CD4-positive, alpha-beta T cell (primary cell): ENCODE measurements at regions not wholly inside any gene's neighbourhood (a gene's known extent, or its start where the extent isn't known, plus 50 kb on each side); places are given as distances from the start of the nearest gene placed in this dataset.
"Not testable (repeated sequence)": the region's sequence is repeated elsewhere in the genome, so short reads cannot be mapped to it uniquely, and the experiment has no call there.

ENCODE experiments used
- ATAC-seq: fragments of 200-7000 bp; cut with Tn5 transposase; one replicate; pipeline ENCODE4 v1.10.0; 2022; ENCODE audit warnings: mild to moderate bottlenecking; ENCODE audit not compliant: poor library complexity
- CTCF ChIA-PET: fragments of 350-600 bp; sonication (Branson Sonifier 250); formaldehyde crosslinking; loops from one replicate; lab custom pipeline; 2021; ENCODE audit warnings: antibody characterized with exemption, inconsistent platforms; lab: Charles Lee
- POLR2A ChIA-PET: fragments of 350-600 bp; sonication (Branson Sonifier 250); formaldehyde crosslinking; loops from one replicate; lab custom pipeline; 2021; ENCODE audit warnings: antibody characterized with exemption, inconsistent platforms; lab: Charles Lee
- DNase-seq, 14 experiments: peaks; one replicate each; pipeline ENCODE4 v3.0.0-alpha.2; 2013 to 2020; ENCODE audit warnings: mixed read lengths in 2 of 14
- H3K27ac ChIP-seq, 2 donors: one replicate each; pipeline versions ENCODE4 v1.5.1 to v1.7.0; 2013; ENCODE audit warnings: low read length in 2 of 2, low read depth in 1 of 2, mild to moderate bottlenecking in 1 of 2
- H3K27me3 ChIP-seq, 2 experiments: 1 replicate in 1 of 2; 2 replicates in 1 of 2; pipeline versions ENCODE4 v1.6.1 to v1.7.0; 2013; ENCODE audit warnings: low read length in 2 of 2, control low read depth in 1 of 2, mild to moderate bottlenecking in 1 of 2, moderate library complexity in 1 of 2; ENCODE audit not compliant: insufficient read depth in 2 of 2, control insufficient read depth in 1 of 2
- H3K36me3 ChIP-seq: one replicate; pipeline ENCODE4 v1.6.1; 2013; ENCODE audit warnings: low read length, control low read depth; ENCODE audit not compliant: insufficient read depth
- H3K4me1 ChIP-seq: one replicate; pipeline ENCODE4 v1.6.1; 2013; ENCODE audit warnings: low read length, control low read depth; ENCODE audit not compliant: insufficient read depth
- H3K4me3 ChIP-seq: one replicate; pipeline ENCODE4 v1.5.1; 2013; ENCODE audit warnings: mild to moderate bottlenecking, low read length, moderate library complexity
- H3K9me3 ChIP-seq, 2 experiments: 1 replicate in 1 of 2; 2 replicates in 1 of 2; pipeline versions ENCODE4 v1.6.1 to v1.7.0; 2013; ENCODE audit warnings: low read length in 2 of 2, mild to moderate bottlenecking in 2 of 2, control low read depth in 1 of 2, moderate library complexity in 1 of 2; ENCODE audit not compliant: control insufficient read depth in 1 of 2, insufficient read depth in 1 of 2
- H3K27ac Mint-ChIP-seq: one replicate; pipeline ENCODE4 v1.8.0; 2020; ENCODE audit warnings: mixed read lengths
- H3K27me3 Mint-ChIP-seq: one replicate; pipeline ENCODE4 v1.8.0; 2021; ENCODE audit warnings: mixed read lengths
- H3K36me3 Mint-ChIP-seq: one replicate; pipeline ENCODE4 v1.8.0; 2021; ENCODE audit warnings: low read depth, mixed read lengths
- H3K4me1 Mint-ChIP-seq: one replicate; pipeline ENCODE4 v1.8.0; 2021; ENCODE audit warnings: low read depth, mixed read lengths
- H3K4me3 Mint-ChIP-seq: one replicate; pipeline ENCODE4 v1.8.0; 2020; ENCODE audit warnings: mild to moderate bottlenecking, mixed read lengths
- H3K9me3 Mint-ChIP-seq: one replicate; pipeline ENCODE4 v1.8.0; 2020; ENCODE audit warnings: mixed read lengths
- intact Hi-C, 2 experiments: fragments of 100-400 bp; cut with DNase I in 1 of 2; cut with micrococcal nuclease in 1 of 2; formaldehyde crosslinking; loops; one replicate each; pipeline versions ENCODE4 v1.15.1 to v1.9.0; 2023 to 2025; cut with DNase I, micrococcal nuclease
- TF ChIP-seq, protein P1 (sequence below): fragments of 200-600 bp; IDR thresholded peaks from one replicate; pipeline ENCODE4 v1.8.0; 2022; ENCODE audit warnings: antibody characterized with exemption, mild to moderate bottlenecking

DNA sequence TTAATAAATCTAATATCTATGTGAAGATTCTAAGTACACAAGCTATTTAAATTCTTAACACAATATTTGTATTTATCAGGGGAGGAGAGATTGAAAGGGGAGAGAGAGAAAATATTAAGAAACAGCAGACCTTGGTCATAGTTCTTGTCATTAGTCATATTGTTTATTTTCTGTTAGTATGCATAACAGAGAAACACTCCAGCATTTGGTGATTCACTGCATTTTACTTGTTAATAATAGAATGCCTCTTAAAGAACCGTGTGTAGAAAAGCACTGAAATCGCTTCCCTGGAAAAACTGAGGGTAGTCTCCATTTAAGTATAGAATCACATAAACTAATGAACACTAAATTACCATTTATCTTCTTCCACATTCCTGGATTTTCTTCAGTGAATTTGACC, 122.7 kb upstream of the TRPC6 start:
- CTCF ChIA-PET: no interaction called here
- intact Hi-C loops: no loop called here
- DNase-seq: no peak

DNA sequence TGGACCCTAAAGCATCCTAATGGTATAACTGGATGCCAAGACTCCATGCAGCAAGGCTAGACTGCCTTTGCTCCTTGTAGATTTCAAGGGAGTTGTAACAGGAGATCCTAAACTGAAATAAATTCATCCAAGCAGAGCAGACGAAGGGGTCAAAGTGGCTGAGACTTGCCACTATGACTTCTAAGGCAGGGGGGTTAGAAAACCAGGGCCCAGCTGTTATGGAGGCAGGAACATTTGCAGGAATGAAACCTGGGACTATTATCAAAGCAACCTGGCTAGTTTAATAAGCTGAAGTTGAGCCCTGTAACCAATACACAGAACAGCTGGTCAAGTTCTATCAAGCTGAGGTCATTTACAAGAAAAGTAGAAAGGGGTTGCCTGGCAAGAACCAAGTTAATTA, 122.2 kb upstream of the TRPC6 start:
- no peak for ATAC-seq
- intact Hi-C loops: no loop called here
- Mint-ChIP-seq H3K27me3 (no peaks in the 10 kb centered on the region), H3K9me3 (peaks cover 3% of the 10 kb centered on the region), H3K36me3 (no peaks in the 10 kb centered on the region), H3K27ac (no peak overlapping the region), H3K4me3 (no peak overlapping the region), H3K4me1 (no peaks in the 10 kb centered on the region)
- H3K27me3 ChIP-seq: no peaks in the 10 kb centered on the region
- H3K9me3 ChIP-seq: peaks cover 0 to 4% of the 10 kb centered on the region in 2 experiments
- POLR2A ChIA-PET: no interaction called here
- H3K36me3 ChIP-seq: no peaks in the 10 kb centered on the region
- H3K4me3 ChIP-seq: no peak overlapping the region
- TF ChIP-seq, protein P1, sequence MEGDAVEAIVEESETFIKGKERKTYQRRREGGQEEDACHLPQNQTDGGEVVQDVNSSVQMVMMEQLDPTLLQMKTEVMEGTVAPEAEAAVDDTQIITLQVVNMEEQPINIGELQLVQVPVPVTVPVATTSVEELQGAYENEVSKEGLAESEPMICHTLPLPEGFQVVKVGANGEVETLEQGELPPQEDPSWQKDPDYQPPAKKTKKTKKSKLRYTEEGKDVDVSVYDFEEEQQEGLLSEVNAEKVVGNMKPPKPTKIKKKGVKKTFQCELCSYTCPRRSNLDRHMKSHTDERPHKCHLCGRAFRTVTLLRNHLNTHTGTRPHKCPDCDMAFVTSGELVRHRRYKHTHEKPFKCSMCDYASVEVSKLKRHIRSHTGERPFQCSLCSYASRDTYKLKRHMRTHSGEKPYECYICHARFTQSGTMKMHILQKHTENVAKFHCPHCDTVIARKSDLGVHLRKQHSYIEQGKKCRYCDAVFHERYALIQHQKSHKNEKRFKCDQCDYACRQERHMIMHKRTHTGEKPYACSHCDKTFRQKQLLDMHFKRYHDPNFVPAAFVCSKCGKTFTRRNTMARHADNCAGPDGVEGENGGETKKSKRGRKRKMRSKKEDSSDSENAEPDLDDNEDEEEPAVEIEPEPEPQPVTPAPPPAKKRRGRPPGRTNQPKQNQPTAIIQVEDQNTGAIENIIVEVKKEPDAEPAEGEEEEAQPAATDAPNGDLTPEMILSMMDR: no peak
- no peak for DNase-seq
- no peaks in the 10 kb centered on the region for H3K4me1 ChIP-seq
- CTCF ChIA-PET: no interaction called here
- no peak overlapping the region for H3K27ac ChIP-seq

More for the DNA sequence above, 122.7 kb upstream of the TRPC6 start:
- H3K9me3 ChIP-seq: peaks cover 0 to 4% of the 10 kb centered on the region in 2 experiments
- H3K27me3 Mint-ChIP-seq: no peaks in the 10 kb centered on the region
- no peaks in the 10 kb centered on the region for H3K27me3 ChIP-seq
- no peaks in the 10 kb centered on the region for H3K36me3 ChIP-seq
- H3K9me3 Mint-ChIP-seq: peaks cover 3% of the 10 kb centered on the region
- no peak for ATAC-seq
- TF ChIP-seq, protein P1: no peak
- no peaks in the 10 kb centered on the region for H3K4me1 ChIP-seq
- no peaks in the 10 kb centered on the region for H3K4me1 Mint-ChIP-seq
- H3K4me3 Mint-ChIP-seq: no peak overlapping the region
- no peak overlapping the region for H3K4me3 ChIP-seq
- no peak overlapping the region for H3K27ac ChIP-seq
- no peaks in the 10 kb centered on the region for H3K36me3 Mint-ChIP-seq
- H3K27ac Mint-ChIP-seq: no peak overlapping the region
- POLR2A ChIA-PET: no interaction called here

DNA sequence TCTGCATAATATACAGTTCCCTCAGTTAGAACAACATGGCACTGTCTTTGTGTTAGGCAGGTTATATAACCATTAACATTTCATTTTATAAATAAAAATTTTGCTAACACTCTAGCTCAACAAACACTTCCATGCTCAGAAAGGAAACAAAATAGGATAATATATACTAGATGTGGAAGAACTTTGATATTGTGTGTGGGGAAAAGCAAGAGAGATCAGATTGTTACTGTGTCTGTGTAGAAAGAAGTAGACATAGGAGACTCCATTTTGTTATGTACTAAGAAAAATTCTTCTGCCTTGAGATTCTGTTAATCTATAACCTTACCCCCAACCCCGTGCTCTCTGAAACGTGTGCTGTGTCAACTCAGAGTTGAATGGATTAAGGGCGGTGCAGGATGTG, 111.1 kb upstream of the TRPC6 start:
- H3K4me3 Mint-ChIP-seq, POLR2A ChIA-PET, CTCF ChIA-PET, H3K27ac Mint-ChIP-seq, H3K4me3 ChIP-seq, H3K36me3 ChIP-seq, H3K27ac ChIP-seq, H3K9me3 ChIP-seq, intact Hi-C loops, H3K36me3 Mint-ChIP-seq, H3K27me3 ChIP-seq, ATAC-seq, H3K27me3 Mint-ChIP-seq, DNase-seq, H3K4me1 Mint-ChIP-seq, H3K4me1 ChIP-seq, H3K9me3 Mint-ChIP-seq: not testable (repeated sequence)

DNA sequence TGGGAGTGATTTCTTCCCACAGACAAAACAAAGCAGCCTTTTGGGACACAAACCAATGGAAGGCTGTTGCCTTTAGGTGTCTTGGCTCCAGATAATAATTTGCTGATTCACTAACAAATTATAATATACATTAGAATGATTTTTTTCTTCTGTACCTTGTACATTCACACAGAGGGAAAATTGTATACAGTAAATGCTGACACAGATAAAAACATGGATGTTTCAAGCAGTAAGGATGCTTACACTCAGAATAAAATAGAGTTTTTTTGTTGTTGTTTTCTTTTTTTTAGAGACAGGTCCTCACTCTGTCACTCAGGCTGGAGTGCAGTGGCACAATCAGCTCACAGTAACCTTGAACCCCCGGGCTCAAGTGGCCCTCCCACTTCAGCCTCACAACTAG, 109.2 kb upstream of the TRPC6 start:
- no peak overlapping the region for H3K4me3 Mint-ChIP-seq
- intact Hi-C loops: no loop called here
- H3K36me3 Mint-ChIP-seq: no peaks in the 10 kb centered on the region
- H3K27me3 Mint-ChIP-seq: no peaks in the 10 kb centered on the region
- ChIA-PET CTCF (no interaction called here), POLR2A (no interaction called here)
- no peaks in the 10 kb centered on the region for H3K27me3 ChIP-seq
- H3K27ac ChIP-seq: no peak overlapping the region
- no peak for ATAC-seq
- no peak overlapping the region for H3K4me3 ChIP-seq
- TF ChIP-seq, protein P1: no peak
- H3K27ac Mint-ChIP-seq: no peak overlapping the region
- H3K9me3 ChIP-seq: peaks cover 0 to 3% of the 10 kb centered on the region in 2 experiments
- H3K4me1 Mint-ChIP-seq: no peaks in the 10 kb centered on the region
- DNase-seq: no peak
- no peaks in the 10 kb centered on the region for H3K36me3 ChIP-seq
- no peaks in the 10 kb centered on the region for H3K4me1 ChIP-seq
- peaks cover 12% of the 10 kb centered on the region for H3K9me3 Mint-ChIP-seq
